GDM1 (cell line): ENCODE measurements at regions not wholly inside any gene's neighbourhood (a gene's known extent, or its start where the extent isn't known, plus 50 kb on each side); places are given as distances from the start of the nearest gene placed in this dataset.

Experiments
- DNase-seq: peaks from one replicate; lab custom pipeline; 2025; lab: John Stamatoyannopoulos, UW

- DNase-seq, result no peak
Observed at GRCh38 chr15:26374806-26375205, 398.1 kb downstream of the GABRB3 start.

GRCh38 chr15:26372706-26373105 lies 400.2 kb downstream of the GABRB3 start:
- DNase-seq, result no peak

GRCh38 chr15:26365077-26365476 lies 407.8 kb downstream of the GABRB3 start:
- no peak for DNase-seq

GRCh38 chr15:26359855-26360254 lies 413.0 kb downstream of the GABRB3 start:
- DNase-seq, result no peak

- no peak for DNase-seq
Observed at GRCh38 chr15:26358708-26359107, 414.2 kb downstream of the GABRB3 start.

- DNase-seq, result no peak
Observed at GRCh38 chr15:26357653-26358052, 415.2 kb downstream of the GABRB3 start.

GRCh38 chr15:26355472-26356074 lies 417.3 kb downstream of the GABRB3 start:
- no peak for DNase-seq

GRCh38 chr15:26352909-26353308 lies 420.0 kb downstream of the GABRB3 start:
- no peak for DNase-seq

GRCh38 chr15:26352406-26352805 lies 420.5 kb downstream of the GABRB3 start:
- DNase-seq, result no peak

GRCh38 chr15:26325495-26325894 lies 447.4 kb downstream of the GABRB3 start:
- DNase-seq, result no peak

- no peak for DNase-seq
Observed at GRCh38 chr15:26323566-26323965, 449.3 kb downstream of the GABRB3 start.

GRCh38 chr15:26318689-26319088 lies 454.2 kb downstream of the GABRB3 start:
- no peak for DNase-seq

- DNase-seq, result no peak
Observed at GRCh38 chr15:26314577-26314976, 451.4 kb upstream of the ATP10A start.

GRCh38 chr15:26311710-26312236 lies 448.6 kb upstream of the ATP10A start:
- no peak for DNase-seq

- DNase-seq, result no peak
Observed at GRCh38 chr15:26298659-26299170, 435.6 kb upstream of the ATP10A start.

GRCh38 chr15:26298010-26298658 lies 435.0 kb upstream of the ATP10A start:
- no peak for DNase-seq

- no peak for DNase-seq
Observed at GRCh38 chr15:26295336-26296085, 432.4 kb upstream of the ATP10A start.

GRCh38 chr15:26294059-26294689 lies 431.0 kb upstream of the ATP10A start:
- no peak for DNase-seq

- DNase-seq, result no peak
Observed at GRCh38 chr15:26287381-26287780, 424.3 kb upstream of the ATP10A start.

- DNase-seq, result no peak
Observed at GRCh38 chr15:26280281-26280680, 417.2 kb upstream of the ATP10A start.

GRCh38 chr15:26261966-26262365 lies 398.8 kb upstream of the ATP10A start:
- DNase-seq, result no peak

GRCh38 chr15:26261413-26261812 lies 398.3 kb upstream of the ATP10A start:
- DNase-seq, result no peak
